Midbrain (tissue), 1 donor: ENCODE measurements at regions not wholly inside any gene's neighbourhood (a gene's known extent, or its start where the extent isn't known, plus 50 kb on each side); places are given as distances from the start of the nearest gene placed in this dataset.

Experiments
- DNase-seq: peaks from one replicate; lab custom pipeline; 2025; lab: John Stamatoyannopoulos, UW

GRCh38 chr1:209266590-209267205, 316.8 kb upstream of the CAMK1G start:
- no peak for DNase-seq

GRCh38 chr1:209267968-209268367, 315.5 kb upstream of the CAMK1G start:
- DNase-seq, result no peak

- no peak for DNase-seq
Measured at GRCh38 chr1:209268479-209268878, 315.0 kb upstream of the CAMK1G start.

- no peak for DNase-seq
Measured at GRCh38 chr1:209276321-209276720, 307.2 kb upstream of the CAMK1G start.

- no peak for DNase-seq
Measured at GRCh38 chr1:209277662-209278061, 305.9 kb upstream of the CAMK1G start.

- no peak for DNase-seq
Measured at GRCh38 chr1:209291715-209292114, 291.8 kb upstream of the CAMK1G start.

GRCh38 chr1:209302779-209303568, 280.5 kb upstream of the CAMK1G start:
- DNase-seq, result no peak

DNA sequence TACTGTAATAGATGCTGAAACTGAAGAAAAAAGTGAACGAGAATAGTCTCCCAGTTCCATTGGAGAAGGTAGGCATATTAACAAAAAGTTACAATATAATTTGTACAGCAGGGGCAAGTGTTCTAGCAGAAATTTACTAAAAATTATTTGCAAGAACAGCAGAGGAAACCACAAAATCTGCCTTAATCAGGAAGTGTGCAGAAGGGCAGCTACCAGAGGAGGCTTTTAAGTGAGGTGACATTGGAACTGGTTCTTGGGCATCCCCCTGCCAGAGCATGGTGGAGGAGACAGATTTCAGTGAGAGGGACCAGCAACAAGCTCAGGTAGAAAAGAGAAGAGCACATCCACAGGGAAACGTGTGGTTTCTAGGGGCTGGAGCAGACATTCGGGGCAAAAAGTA, 279.3 kb upstream of the CAMK1G start:
- DNase-seq, result no peak

DNA sequence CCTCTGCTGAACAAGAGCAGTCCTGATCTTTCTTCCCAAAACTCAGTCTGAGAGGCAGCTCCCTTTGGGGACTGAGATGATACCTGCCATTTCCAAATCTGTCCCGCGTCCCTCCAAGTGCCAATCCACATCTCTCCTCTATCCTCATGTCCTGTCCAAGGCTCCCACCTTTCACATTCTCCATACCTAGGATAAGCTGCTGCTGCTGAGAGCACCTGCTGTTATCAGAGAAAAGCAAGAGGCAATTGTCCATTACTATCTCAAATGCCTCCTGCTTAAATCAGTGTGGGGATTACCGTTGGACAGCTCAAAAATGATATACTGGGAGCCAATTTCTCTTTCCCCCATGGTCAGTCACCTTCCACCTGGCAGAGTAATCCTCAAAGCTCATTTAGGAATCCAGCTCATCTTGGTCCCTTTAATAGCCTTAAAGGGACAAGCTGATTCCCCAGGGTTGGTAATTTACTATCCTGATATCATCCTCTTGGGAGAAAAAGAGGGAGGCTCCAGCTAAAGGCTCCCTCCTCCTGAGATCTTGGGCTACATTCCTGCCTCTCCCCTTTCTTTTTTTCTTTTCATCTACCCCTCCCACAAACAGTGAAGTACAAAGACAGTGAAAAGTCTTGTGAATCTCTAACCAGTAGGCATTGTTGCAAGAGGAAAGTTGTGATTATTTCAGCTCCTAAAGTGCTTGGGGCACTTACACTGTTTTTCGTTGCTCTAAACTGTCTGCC, 278.1 kb upstream of the CAMK1G start:
- no peak for DNase-seq

GRCh38 chr1:209307846-209308245, 275.7 kb upstream of the CAMK1G start:
- no peak for DNase-seq

- no peak for DNase-seq
Measured at GRCh38 chr1:209309198-209309597, 274.3 kb upstream of the CAMK1G start.

- no peak for DNase-seq
Measured at GRCh38 chr1:209311770-209312169, 271.7 kb upstream of the CAMK1G start.

- no peak for DNase-seq
Measured at GRCh38 chr1:209316929-209317328, 266.6 kb upstream of the CAMK1G start.

DNA sequence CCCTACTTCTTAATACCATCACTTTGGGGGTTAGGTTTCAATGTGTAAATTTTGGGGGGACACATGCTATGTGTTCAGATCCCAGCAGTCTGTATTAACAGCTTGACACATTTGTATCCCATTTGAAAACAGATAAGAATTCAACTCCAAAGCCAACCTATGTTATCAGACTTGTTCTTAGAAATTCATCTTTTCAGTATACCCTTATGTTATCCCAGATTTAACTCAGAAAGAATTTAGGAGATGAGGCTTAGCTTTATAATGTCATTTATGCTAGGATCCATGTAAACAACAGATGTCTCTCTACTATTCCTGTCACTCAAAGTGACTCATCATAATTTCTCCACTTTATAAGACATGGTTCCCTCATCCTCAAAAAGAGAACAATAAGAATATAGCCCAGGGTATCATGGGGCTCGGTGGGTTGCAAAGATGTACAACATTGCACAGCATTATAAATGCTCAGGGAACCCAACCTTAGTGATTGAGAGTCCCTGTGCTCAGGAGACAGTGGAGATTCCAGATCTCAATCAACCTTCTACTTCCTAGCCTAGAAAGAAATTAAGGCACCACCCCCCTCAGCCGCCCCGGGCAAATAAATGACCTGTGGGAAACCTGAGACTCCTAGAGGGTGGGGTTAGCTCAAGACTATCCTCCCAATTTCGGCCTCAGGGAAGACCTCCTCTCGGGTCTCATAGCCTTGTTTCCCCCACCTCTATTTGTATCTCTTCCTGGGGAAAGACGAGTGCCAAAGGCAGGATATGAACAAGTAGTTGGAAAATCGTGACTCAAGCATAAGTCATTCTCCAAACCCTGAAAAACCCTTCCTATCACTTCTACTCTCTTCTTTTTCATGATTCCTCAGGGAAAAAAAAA, 265.1 kb upstream of the CAMK1G start:
- no peak for DNase-seq

GRCh38 chr1:209319057-209319432, 264.5 kb upstream of the CAMK1G start:
- no peak for DNase-seq

- DNase-seq, result no peak
Measured at GRCh38 chr1:209319549-209319948, 264.0 kb upstream of the CAMK1G start.

DNA sequence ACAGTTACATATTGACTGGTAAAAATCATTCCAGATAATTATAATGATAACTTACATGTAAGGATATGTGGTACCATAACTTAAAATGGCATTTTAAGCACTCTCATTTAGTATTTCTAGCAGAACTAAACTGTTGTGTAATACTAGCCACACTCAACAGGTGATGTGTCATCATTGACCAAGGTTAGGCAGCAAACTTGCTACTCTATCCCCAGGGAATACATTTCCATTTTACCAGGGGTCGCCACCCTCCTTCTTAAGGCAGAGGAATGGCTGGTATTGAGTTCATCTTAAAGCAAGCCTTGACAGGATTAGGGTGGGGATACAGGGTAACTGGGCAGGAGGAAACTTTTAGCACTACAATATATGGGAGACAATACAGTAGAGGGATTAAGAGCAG, 259.8 kb upstream of the CAMK1G start:
- no peak for DNase-seq

DNA sequence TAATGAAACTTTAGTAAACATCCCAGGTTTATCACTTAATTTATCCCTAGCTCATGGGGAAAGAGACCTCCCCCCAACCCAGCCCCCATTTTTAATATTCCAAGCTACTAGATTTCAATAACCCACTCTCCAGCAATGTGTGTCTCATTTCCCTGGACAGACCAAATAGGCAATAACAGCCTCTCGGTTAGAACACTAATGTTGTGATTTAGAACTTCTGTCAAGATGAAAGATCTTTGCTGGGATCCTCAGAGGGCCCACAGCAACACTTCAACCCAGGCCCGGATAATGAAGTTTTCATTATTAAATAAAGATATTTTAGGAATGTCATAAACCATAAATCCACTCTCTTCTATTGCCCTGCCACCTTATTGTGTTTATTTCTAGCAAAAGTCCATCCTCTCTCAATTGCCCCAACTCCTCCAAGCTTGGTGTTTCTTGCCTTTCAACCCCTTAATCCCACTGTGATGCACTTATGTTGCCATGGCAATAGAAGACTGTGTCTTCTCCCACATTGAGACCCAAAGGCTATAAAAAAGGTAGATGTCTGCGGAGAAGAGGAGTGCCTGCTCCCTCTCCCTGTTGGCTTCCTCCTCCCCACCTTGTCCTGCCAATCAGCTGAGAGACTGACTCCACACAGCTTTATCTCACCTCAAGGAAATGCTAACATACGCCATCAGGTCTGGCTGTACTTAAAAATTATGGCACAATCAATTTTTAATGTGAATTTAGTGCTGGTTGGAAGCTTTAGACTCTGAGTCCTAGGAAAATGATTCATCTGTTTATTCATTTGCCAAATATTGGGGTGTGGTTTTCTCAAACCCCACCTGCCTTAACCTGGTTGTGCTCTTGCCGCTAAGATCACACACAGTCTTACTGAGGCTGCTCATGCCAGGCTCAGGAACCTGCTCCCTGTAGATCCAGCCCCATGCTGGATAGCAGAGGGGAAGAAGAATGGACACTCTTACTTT, 258.3 kb upstream of the CAMK1G start:
- no peak for DNase-seq

GRCh38 chr1:209326076-209326475, 257.4 kb upstream of the CAMK1G start:
- no peak for DNase-seq

DNA sequence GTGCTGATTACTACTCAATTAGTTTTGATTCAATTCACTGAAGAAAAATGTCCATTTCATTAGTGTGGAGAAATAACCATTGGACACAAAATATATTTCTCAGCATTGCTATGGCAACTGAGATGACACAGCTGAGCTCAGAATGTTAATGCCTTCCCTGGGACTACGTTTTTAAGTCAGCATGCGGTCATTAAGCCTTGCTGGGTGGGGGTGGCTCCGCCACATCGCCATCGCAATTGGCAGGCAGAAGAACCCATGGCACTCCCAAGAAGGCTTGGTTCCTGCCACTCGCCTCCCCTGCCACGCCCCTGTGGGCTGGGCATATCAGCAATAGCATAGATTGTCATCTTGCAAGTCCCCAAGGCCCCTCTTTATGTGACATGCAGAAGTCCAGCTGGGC, 256.7 kb upstream of the CAMK1G start:
- no peak for DNase-seq

DNA sequence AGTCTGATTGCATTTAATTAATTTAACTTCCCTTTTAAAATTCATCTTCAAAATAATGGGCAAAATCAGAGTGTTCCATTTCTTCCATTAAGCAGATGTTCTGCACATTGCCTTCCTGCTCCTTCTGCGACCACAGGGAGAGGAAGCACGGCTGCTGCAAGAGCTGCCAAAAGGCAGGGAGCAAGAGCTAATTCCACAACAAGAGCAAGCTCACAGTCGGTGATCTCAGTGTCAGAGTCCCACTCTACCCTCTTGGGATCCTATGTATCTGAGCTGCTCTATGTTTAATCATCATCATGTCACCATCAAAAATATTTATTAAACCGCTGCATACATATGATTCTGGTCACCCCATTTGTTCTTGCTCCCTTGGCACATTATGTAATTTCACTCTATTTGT, 255.3 kb upstream of the CAMK1G start:
- no peak for DNase-seq
